ENCODE measurements at regions not wholly inside any gene's neighbourhood (a gene's known extent, or its start where the extent isn't known, plus 50 kb on each side); places are given as distances from the start of the nearest gene placed in this dataset.
"Not testable (repeated sequence)": the region's sequence is repeated elsewhere in the genome, so short reads cannot be mapped to it uniquely, and the experiment has no call there.

GRCh38 chrX:71822314-71822713 lies 59.2 kb downstream of the CXorf49B start:
- not testable (repeated sequence) for DNase-seq

GRCh38 chrX:71823391-71824057 lies 60.4 kb downstream of the CXorf49B start:
- DNase-seq: no peak

GRCh38 chrX:71828086-71828485 lies 64.9 kb downstream of the CXorf49B start:
- no peak for DNase-seq

- not testable (repeated sequence) for DNase-seq
Observed at GRCh38 chrX:71838092-71838491, 72.6 kb upstream of the NHSL2 start.

GRCh38 chrX:71846429-71846828 lies 64.2 kb upstream of the NHSL2 start:
- no peak for DNase-seq

- DNase-seq: no peak
Observed at GRCh38 chrX:71852182-71852581, 58.5 kb upstream of the NHSL2 start.

- DNase-seq: peak; percentile 1
Observed at GRCh38 chrX:71859637-71860036, 51.0 kb upstream of the NHSL2 start.

Data from MV-4-11 (cell line).